ENCODE measurements at regions not wholly inside any gene's neighbourhood (a gene's known extent, or its start where the extent isn't known, plus 50 kb on each side); places are given as distances from the start of the nearest gene placed in this dataset.
A peak's percentile ranks its signal among the peaks of the same experiment; 100 is the strongest.

- H3K4me1 Mint-ChIP-seq, result peaks cover 0 to 12% (median 4%) of the 10 kb centered on the region in 4 donors
- H3K27ac Mint-ChIP-seq, result no peak overlapping the region
- no peaks in the 10 kb centered on the region for H3K9me3 Mint-ChIP-seq
- H3K36me3 Mint-ChIP-seq, result no peaks in the 10 kb centered on the region
- no peak overlapping the region for H3K4me3 Mint-ChIP-seq
- POLR2A ChIA-PET, result no interaction called here
- H3K27me3 Mint-ChIP-seq, result peaks cover 0 to 5% (median 0%) of the 10 kb centered on the region in 5 donors
- no peak for ATAC-seq
- DNase-seq, result no peak
Observed at GRCh38 chr1:172955161-172955815, 95.5 kb downstream of the TNFSF18 start.

GRCh38 chr1:172956871-172957270 lies 93.9 kb downstream of the TNFSF18 start:
- Mint-ChIP-seq H3K36me3 (no peaks in the 10 kb centered on the region), H3K4me1 (peaks cover 0 to 11% (median 6%) of the 10 kb centered on the region in 4 donors), H3K4me3 (no peak overlapping the region), H3K9me3 (no peaks in the 10 kb centered on the region), H3K27ac (peak overlapping the region in 1 of 10 donors; percentile 1), H3K27me3 (peaks cover 0 to 2% (median 0%) of the 10 kb centered on the region in 5 donors)
- ATAC-seq, result no peak
- POLR2A ChIA-PET, result no interaction called here
- DNase-seq, result no peak

- no peaks in the 10 kb centered on the region for H3K36me3 Mint-ChIP-seq
- H3K4me1 Mint-ChIP-seq, result peaks cover 0 to 11% (median 3%) of the 10 kb centered on the region in 4 donors
- H3K9me3 Mint-ChIP-seq, result no peaks in the 10 kb centered on the region
- POLR2A ChIA-PET, result no interaction called here
- no peak overlapping the region for H3K4me3 Mint-ChIP-seq
- ATAC-seq, result no peak
- no peaks in the 10 kb centered on the region for H3K27me3 Mint-ChIP-seq
- peak overlapping the region in 2 of 10 donors; percentile 1 to 48 for H3K27ac Mint-ChIP-seq
- DNase-seq, result no peak
Observed at GRCh38 chr1:172957491-172957890, 93.2 kb downstream of the TNFSF18 start.

GRCh38 chr1:172959571-172959970 lies 91.2 kb downstream of the TNFSF18 start:
- Mint-ChIP-seq H3K27me3 (no peaks in the 10 kb centered on the region), H3K36me3 (no peaks in the 10 kb centered on the region), H3K9me3 (peaks cover 0 to 1% (median 0%) of the 10 kb centered on the region in 9 donors), H3K4me1 (peaks cover 0 to 8% (median 2%) of the 10 kb centered on the region in 4 donors), H3K4me3 (no peak overlapping the region), H3K27ac (no peak overlapping the region)
- DNase-seq (no peak), ATAC-seq (no peak)
- POLR2A ChIA-PET, result no interaction called here

GRCh38 chr1:172960019-172960418 lies 90.7 kb downstream of the TNFSF18 start:
- POLR2A ChIA-PET, result no interaction called here
- ATAC-seq (no peak), DNase-seq (no peak)
- Mint-ChIP-seq H3K36me3 (no peaks in the 10 kb centered on the region), H3K4me3 (no peak overlapping the region), H3K9me3 (peaks cover 0 to 1% (median 0%) of the 10 kb centered on the region in 9 donors), H3K27ac (no peak overlapping the region), H3K4me1 (peaks cover 0 to 8% (median 2%) of the 10 kb centered on the region in 4 donors), H3K27me3 (no peaks in the 10 kb centered on the region)

- DNase-seq (no peak), ATAC-seq (no peak)
- Mint-ChIP-seq H3K27ac (peak overlapping the region in 1 of 10 donors; percentile 7), H3K27me3 (no peaks in the 10 kb centered on the region), H3K4me3 (no peak overlapping the region), H3K36me3 (no peaks in the 10 kb centered on the region), H3K9me3 (peaks cover 0 to 2% (median 0%) of the 10 kb centered on the region in 9 donors), H3K4me1 (peaks cover 0 to 8% (median 2%) of the 10 kb centered on the region in 4 donors)
- POLR2A ChIA-PET, result no interaction called here
Observed at GRCh38 chr1:172960454-172961208, 90.1 kb downstream of the TNFSF18 start.

- DNase-seq, result no peak
- no peak for ATAC-seq
- H3K36me3 Mint-ChIP-seq, result no peaks in the 10 kb centered on the region
- peaks cover 0 to 2% (median 0%) of the 10 kb centered on the region in 9 donors for H3K9me3 Mint-ChIP-seq
- H3K27me3 Mint-ChIP-seq, result no peaks in the 10 kb centered on the region
- peaks cover 0 to 5% (median 2%) of the 10 kb centered on the region in 4 donors for H3K4me1 Mint-ChIP-seq
- H3K4me3 Mint-ChIP-seq, result no peak overlapping the region
- POLR2A ChIA-PET, result no interaction called here
- no peak overlapping the region for H3K27ac Mint-ChIP-seq
Observed at GRCh38 chr1:172964864-172965263, 85.9 kb downstream of the TNFSF18 start.

GRCh38 chr1:172966844-172967540 lies 83.7 kb downstream of the TNFSF18 start:
- POLR2A ChIA-PET, result no interaction called here
- no peak for ATAC-seq
- Mint-ChIP-seq H3K36me3 (no peaks in the 10 kb centered on the region), H3K4me3 (no peak overlapping the region), H3K4me1 (peaks cover 0 to 3% (median 1%) of the 10 kb centered on the region in 4 donors), H3K27ac (peak overlapping the region in 1 of 10 donors; percentile 45), H3K9me3 (peaks cover 0 to 2% (median 0%) of the 10 kb centered on the region in 9 donors), H3K27me3 (no peaks in the 10 kb centered on the region)
- no peak for DNase-seq

GRCh38 chr1:172967936-172968335 lies 82.8 kb downstream of the TNFSF18 start:
- DNase-seq, result no peak
- Mint-ChIP-seq H3K27ac (no peak overlapping the region), H3K27me3 (no peaks in the 10 kb centered on the region), H3K9me3 (peaks cover 0 to 2% (median 0%) of the 10 kb centered on the region in 9 donors), H3K4me1 (peaks cover 0 to 3% (median 1%) of the 10 kb centered on the region in 4 donors), H3K4me3 (no peak overlapping the region), H3K36me3 (no peaks in the 10 kb centered on the region)
- POLR2A ChIA-PET, result no interaction called here
- ATAC-seq, result no peak

GRCh38 chr1:172969611-172970010 lies 81.1 kb downstream of the TNFSF18 start:
- Mint-ChIP-seq H3K9me3 (peaks cover 0 to 2% (median 0%) of the 10 kb centered on the region in 9 donors), H3K4me3 (no peak overlapping the region), H3K36me3 (no peaks in the 10 kb centered on the region), H3K4me1 (peaks cover 0 to 2% (median 0%) of the 10 kb centered on the region in 4 donors), H3K27me3 (no peaks in the 10 kb centered on the region), H3K27ac (no peak overlapping the region)
- POLR2A ChIA-PET, result no interaction called here
- no peak for ATAC-seq
- DNase-seq, result no peak

- POLR2A ChIA-PET, result no interaction called here
- Mint-ChIP-seq H3K4me3 (no peak overlapping the region), H3K27ac (no peak overlapping the region), H3K4me1 (peaks cover 0 to 2% (median 0%) of the 10 kb centered on the region in 4 donors), H3K36me3 (no peaks in the 10 kb centered on the region), H3K9me3 (peaks cover 0 to 1% (median 0%) of the 10 kb centered on the region in 9 donors), H3K27me3 (no peaks in the 10 kb centered on the region)
- ATAC-seq (no peak), DNase-seq (no peak)
Observed at GRCh38 chr1:172970186-172970585, 80.6 kb downstream of the TNFSF18 start.

GRCh38 chr1:172971241-172971640 lies 79.5 kb downstream of the TNFSF18 start:
- Mint-ChIP-seq H3K9me3 (peaks cover 0 to 1% (median 0%) of the 10 kb centered on the region in 9 donors), H3K36me3 (no peaks in the 10 kb centered on the region), H3K27me3 (no peaks in the 10 kb centered on the region), H3K4me1 (peaks cover 0 to 2% (median 0%) of the 10 kb centered on the region in 4 donors), H3K27ac (peak overlapping the region in 1 of 10 donors; percentile 55), H3K4me3 (no peak overlapping the region)
- DNase-seq, result no peak
- ATAC-seq, result no peak
- POLR2A ChIA-PET, result interaction anchor here (0.6 kb wide), 1 partner anchor 424 kb away, joined by 3 read pairs; no protein-coding TSS in a partner anchor

GRCh38 chr1:172972258-172972657 lies 78.5 kb downstream of the TNFSF18 start:
- DNase-seq (no peak), ATAC-seq (no peak)
- Mint-ChIP-seq H3K4me3 (no peak overlapping the region), H3K27me3 (no peaks in the 10 kb centered on the region), H3K9me3 (peaks cover 0 to 1% (median 0%) of the 10 kb centered on the region in 9 donors), H3K27ac (no peak overlapping the region), H3K36me3 (no peaks in the 10 kb centered on the region), H3K4me1 (peaks cover 0 to 2% (median 0%) of the 10 kb centered on the region in 4 donors)
- POLR2A ChIA-PET, result no interaction called here
